CD4-positive, alpha-beta memory T cell (primary cell): ENCODE measurements at regions not wholly inside any gene's neighbourhood (a gene's known extent, or its start where the extent isn't known, plus 50 kb on each side); places are given as distances from the start of the nearest gene placed in this dataset.

Source experiments
- CTCF ChIA-PET: fragments of 350-600 bp; sonication (Branson Sonifier 250); formaldehyde crosslinking; loops from one replicate; lab custom pipeline; 2021; ENCODE audit warnings: inconsistent platforms; ENCODE audit not compliant: partially characterized antibody; lab: Charles Lee
- POLR2A ChIA-PET: fragments of 350-600 bp; sonication (Branson Sonifier 250); formaldehyde crosslinking; loops from one replicate; lab custom pipeline; 2021; ENCODE audit not compliant: partially characterized antibody; lab: Charles Lee
- DNase-seq, 5 donors: peaks; one replicate each; pipeline versions ENCODE4 v3.0.0 to v3.0.0-alpha.2; 2020 to 2022; ENCODE audit warnings: mixed read lengths in 1 of 5
- H3K27ac ChIP-seq: one replicate; pipeline ENCODE4 v1.7.0; 2013; ENCODE audit warnings: low read depth, low read length
- H3K27me3 ChIP-seq: 2 replicates; pipeline ENCODE4 v1.7.0; 2013; ENCODE audit warnings: mild to moderate bottlenecking, low read length, moderate library complexity; ENCODE audit not compliant: insufficient read depth
- H3K36me3 ChIP-seq: 2 replicates; pipeline ENCODE4 v1.7.0; 2013; ENCODE audit warnings: mild to moderate bottlenecking, low read length, moderate library complexity; ENCODE audit not compliant: insufficient read depth
- H3K4me1 ChIP-seq: 2 replicates; pipeline ENCODE4 v1.7.0; 2013; ENCODE audit warnings: mild to moderate bottlenecking, low read length, moderate library complexity; ENCODE audit not compliant: insufficient read depth
- H3K4me3 ChIP-seq, 2 donors: one replicate each; pipeline ENCODE4 v1.7.0; 2013; ENCODE audit warnings: low read length in 2 of 2, mild to moderate bottlenecking in 1 of 2
- H3K9me3 ChIP-seq, 2 donors: one replicate each; pipeline ENCODE4 v1.7.0; 2013; ENCODE audit warnings: low read length in 2 of 2, control low read depth in 1 of 2; ENCODE audit not compliant: control insufficient read depth in 1 of 2
- H3K27ac Mint-ChIP-seq, 7 donors: one replicate each; pipeline ENCODE4 v1.8.0; 2020 to 2021; ENCODE audit warnings: mixed read lengths in 7 of 7, mild to moderate bottlenecking in 6 of 7, inconsistent platforms in 3 of 7, moderate library complexity in 3 of 7
- H3K27me3 Mint-ChIP-seq, 2 donors: one replicate each; pipeline ENCODE4 v1.8.0; 2020 to 2021; ENCODE audit warnings: mixed read lengths in 2 of 2
- H3K36me3 Mint-ChIP-seq, 2 donors: one replicate each; pipeline ENCODE4 v1.8.0; 2020 to 2021; ENCODE audit warnings: mixed read lengths in 2 of 2, inconsistent platforms in 1 of 2, mild to moderate bottlenecking in 1 of 2
- H3K4me1 Mint-ChIP-seq, 4 donors: one replicate each; pipeline ENCODE4 v1.8.0; 2020 to 2021; ENCODE audit warnings: mixed read lengths in 4 of 4, mild to moderate bottlenecking in 1 of 4
- H3K4me3 Mint-ChIP-seq, 8 donors: one replicate each; pipeline ENCODE4 v1.8.0; 2020 to 2021; ENCODE audit warnings: mixed read lengths in 8 of 8, mild to moderate bottlenecking in 7 of 8, moderate library complexity in 6 of 8, inconsistent platforms in 3 of 8
- H3K9me3 Mint-ChIP-seq, 8 donors: one replicate each; pipeline ENCODE4 v1.8.0; 2020 to 2021; ENCODE audit warnings: mixed read lengths in 8 of 8, mild to moderate bottlenecking in 5 of 8, inconsistent platforms in 3 of 8, moderate library complexity in 1 of 8
- intact Hi-C: fragments of 100-400 bp; cut with micrococcal nuclease; formaldehyde crosslinking; loops from one replicate; pipeline ENCODE4 v1.15.1; 2023

GRCh38 chr1:228824366-228824765 lies 89.1 kb downstream of the RHOU start:
- ChIA-PET POLR2A (no interaction called here), CTCF (no interaction called here)
- Mint-ChIP-seq H3K9me3 (no peaks in the 10 kb centered on the region), H3K4me3 (no peak overlapping the region), H3K4me1 (peaks cover 11 to 15% (median 13%) of the 10 kb centered on the region in 4 donors), H3K36me3 (no peaks in the 10 kb centered on the region), H3K27ac (no peak overlapping the region), H3K27me3 (peaks cover 1 to 2% of the 10 kb centered on the region in 2 donors)
- H3K27ac ChIP-seq: no peak overlapping the region
- H3K4me3 ChIP-seq: no peak overlapping the region
- no peaks in the 10 kb centered on the region for H3K27me3 ChIP-seq
- H3K4me1 ChIP-seq: peaks cover 15% of the 10 kb centered on the region
- DNase-seq: no peak
- H3K9me3 ChIP-seq: no peaks in the 10 kb centered on the region
- intact Hi-C loops: no loop called here
- no peaks in the 10 kb centered on the region for H3K36me3 ChIP-seq

- intact Hi-C loops: no loop called here
- CTCF ChIA-PET: interaction anchor here (0.9 kb wide), 1 partner anchor 402 kb away, joined by 5 read pairs; no protein-coding TSS in a partner anchor
These were observed 89.8 kb downstream of the RHOU start for GRCh38 chr1:228825041-228825440.

GRCh38 chr1:228825840-228826484 lies 90.7 kb downstream of the RHOU start:
- no peaks in the 10 kb centered on the region for H3K9me3 ChIP-seq
- no peak overlapping the region for H3K4me3 ChIP-seq
- H3K27ac Mint-ChIP-seq: peak overlapping the region in 6 of 7 donors; percentile 25 to 72 (median 33)
- peaks cover 20% of the 10 kb centered on the region for H3K4me1 ChIP-seq
- ChIA-PET CTCF (interaction anchor here (0.9 kb wide), 1 partner anchor 401 kb away, joined by 5 read pairs; no protein-coding TSS in a partner anchor), POLR2A (interaction anchor here (1.1 kb wide), 1 partner anchor 232 kb away, joined by 3 read pairs; no protein-coding TSS in a partner anchor)
- H3K36me3 ChIP-seq: no peaks in the 10 kb centered on the region
- H3K4me3 Mint-ChIP-seq: peak overlapping the region in 6 of 8 donors; percentile 26 to 76 (median 64)
- no peaks in the 10 kb centered on the region for H3K9me3 Mint-ChIP-seq
- no peaks in the 10 kb centered on the region for H3K36me3 Mint-ChIP-seq
- intact Hi-C loops: no loop called here
- no peak overlapping the region for H3K27ac ChIP-seq
- H3K4me1 Mint-ChIP-seq: peaks cover 13 to 28% (median 22%) of the 10 kb centered on the region in 4 donors
- H3K27me3 ChIP-seq: no peaks in the 10 kb centered on the region
- DNase-seq: peak in 1 of 5 donors; percentile 3
- H3K27me3 Mint-ChIP-seq: peaks cover 1 to 2% of the 10 kb centered on the region in 2 donors

More at GRCh38 chr1:228825041-228825440, 89.8 kb downstream of the RHOU start:
- Mint-ChIP-seq H3K4me1 (peaks cover 12 to 22% (median 17%) of the 10 kb centered on the region in 4 donors), H3K27me3 (peaks cover 1 to 2% of the 10 kb centered on the region in 2 donors), H3K4me3 (no peak overlapping the region), H3K9me3 (no peaks in the 10 kb centered on the region), H3K36me3 (no peaks in the 10 kb centered on the region), H3K27ac (no peak overlapping the region)
- Histone ChIP-seq H3K9me3 (no peaks in the 10 kb centered on the region), H3K27ac (no peak overlapping the region), H3K27me3 (no peaks in the 10 kb centered on the region), H3K4me3 (no peak overlapping the region), H3K36me3 (no peaks in the 10 kb centered on the region), H3K4me1 (peaks cover 15% of the 10 kb centered on the region)
- POLR2A ChIA-PET: no interaction called here
- DNase-seq: no peak

- Mint-ChIP-seq H3K4me1 (peaks cover 18 to 36% (median 27%) of the 10 kb centered on the region in 4 donors), H3K4me3 (no peak overlapping the region), H3K27ac (no peak overlapping the region), H3K36me3 (no peaks in the 10 kb centered on the region), H3K27me3 (peaks cover 1 to 2% of the 10 kb centered on the region in 2 donors), H3K9me3 (no peaks in the 10 kb centered on the region)
- Histone ChIP-seq H3K4me1 (peaks cover 26% of the 10 kb centered on the region), H3K4me3 (no peak overlapping the region), H3K9me3 (no peaks in the 10 kb centered on the region), H3K27ac (no peak overlapping the region), H3K36me3 (no peaks in the 10 kb centered on the region), H3K27me3 (no peaks in the 10 kb centered on the region)
- intact Hi-C loops: no loop called here
- ChIA-PET CTCF (no interaction called here), POLR2A (interaction anchor here (0.7 to 1.1 kb wide), 2 partner anchors 34 to 231 kb away, joined by 3 read pairs; no protein-coding TSS in a partner anchor)
- DNase-seq: no peak
These were observed 91.7 kb downstream of the RHOU start for GRCh38 chr1:228827019-228827418.

- peaks cover 18 to 37% (median 28%) of the 10 kb centered on the region in 4 donors for H3K4me1 Mint-ChIP-seq
- H3K36me3 ChIP-seq: no peaks in the 10 kb centered on the region
- peaks cover 1 to 2% of the 10 kb centered on the region in 2 donors for H3K27me3 Mint-ChIP-seq
- intact Hi-C loops: no loop called here
- POLR2A ChIA-PET: no interaction called here
- no peak overlapping the region for H3K27ac ChIP-seq
- peak overlapping the region in 1 of 7 donors; percentile 29 for H3K27ac Mint-ChIP-seq
- H3K4me1 ChIP-seq: peaks cover 26% of the 10 kb centered on the region
- H3K9me3 Mint-ChIP-seq: no peaks in the 10 kb centered on the region
- H3K4me3 ChIP-seq: no peak overlapping the region
- no peaks in the 10 kb centered on the region for H3K36me3 Mint-ChIP-seq
- CTCF ChIA-PET: interaction anchor here (1.3 kb wide), 1 partner anchor 399 kb away, joined by 4 read pairs; no protein-coding TSS in a partner anchor
- no peak overlapping the region for H3K4me3 Mint-ChIP-seq
- H3K9me3 ChIP-seq: no peaks in the 10 kb centered on the region
- H3K27me3 ChIP-seq: no peaks in the 10 kb centered on the region
- no peak for DNase-seq
These were observed 92.9 kb downstream of the RHOU start for GRCh38 chr1:228828151-228828550.

GRCh38 chr1:228830185-228830953 lies 95.1 kb downstream of the RHOU start:
- peak overlapping the region in 1 of 7 donors; percentile 55 for H3K27ac Mint-ChIP-seq
- intact Hi-C loops: no loop called here
- POLR2A ChIA-PET: no interaction called here

More at GRCh38 chr1:228830185-228830953, 95.1 kb downstream of the RHOU start:
- CTCF ChIA-PET: interaction anchor here (0.6 to 0.9 kb wide), 3 partner anchors 91 to 397 kb away, joined by 3 to 4 read pairs (median 3); no protein-coding TSS in a partner anchor
- peaks cover 26% of the 10 kb centered on the region for H3K4me1 ChIP-seq
- peaks cover 18 to 37% (median 28%) of the 10 kb centered on the region in 4 donors for H3K4me1 Mint-ChIP-seq
- no peaks in the 10 kb centered on the region for H3K36me3 Mint-ChIP-seq
- H3K4me3 ChIP-seq: no peak overlapping the region
- peaks cover 1 to 4% of the 10 kb centered on the region in 2 donors for H3K27me3 Mint-ChIP-seq
- H3K36me3 ChIP-seq: no peaks in the 10 kb centered on the region
- peak overlapping the region in 1 of 8 donors; percentile 8 for H3K4me3 Mint-ChIP-seq
- no peaks in the 10 kb centered on the region for H3K9me3 Mint-ChIP-seq
- no peak overlapping the region for H3K27ac ChIP-seq
- no peak for DNase-seq
- H3K9me3 ChIP-seq: no peaks in the 10 kb centered on the region
- H3K27me3 ChIP-seq: no peaks in the 10 kb centered on the region
